ENCODE measurements at regions not wholly inside any gene's neighbourhood (a gene's known extent, or its start where the extent isn't known, plus 50 kb on each side); places are given as distances from the start of the nearest gene placed in this dataset.

GRCh38 chr16:5466551-5466950 lies 369.0 kb upstream of the EEF2KMT start:
- TF ChIP-seq CTCF (IDR thresholded peaks at IDR 0.05) (no peak), POLR2A (IDR thresholded peaks at IDR 0.05) (no peak)

Measured in uterus (tissue), 2 donors.